ENCODE measurements at regions not wholly inside any gene's neighbourhood (a gene's known extent, or its start where the extent isn't known, plus 50 kb on each side); places are given as distances from the start of the nearest gene placed in this dataset.

GRCh38 chr6:166704171-166704570 is 77.1 kb upstream of the RPS6KA2 start:
- TF ChIP-seq CTCF (IDR thresholded peaks at IDR 0.05) (no peak), POLR2A (IDR thresholded peaks at IDR 0.05) (no peak)

Measured in tibial nerve (tissue), 3 donors.